GM12878 (cell line): ENCODE measurements at regions not wholly inside any gene's neighbourhood (a gene's known extent, or its start where the extent isn't known, plus 50 kb on each side); places are given as distances from the start of the nearest gene placed in this dataset.

Experiments used
- ATAC-seq: fragments of 200-7000 bp; cut with Tn5 transposase; 3 replicates; pipeline ENCODE4 v1.9.1; 2020; ENCODE audit warnings: mild to moderate bottlenecking, moderate library complexity
- BruUV-seq: library from RNA; stranded (reverse); fragments of 400-500 nt; replicated peaks from 2 replicates; lab custom pipeline; 2021; lab: Mats Ljungman, UMichigan
- CTCF ChIA-PET: fragments of 300-600 bp; sonication (Branson Sonifier 250); formaldehyde crosslinking; extraction: SDS; loops from one replicate; lab custom pipeline; 2021; ENCODE audit warnings: inconsistent platforms; lab: Yijun Ruan, JAX
- POLR2A ChIA-PET: fragments of 350-600 bp; formaldehyde crosslinking; extraction: SDS; loops from one replicate; lab custom pipeline; 2021; ENCODE audit warnings: inconsistent platforms; lab: Charles Lee
- RAD21 ChIA-PET: fragments of 300-600 bp; sonication (Branson Sonifier 250); formaldehyde crosslinking; loops from one replicate; lab custom pipeline; 2023; ENCODE audit warnings: antibody characterized with exemption; ENCODE audit not compliant: unreplicated experiment; lab: Charles Lee
- SMC1A ChIA-PET: fragments of 300-600 bp; sonication (Branson Sonifier 250); formaldehyde crosslinking; loops from one replicate; lab custom pipeline; 2023; ENCODE audit not compliant: unreplicated experiment, uncharacterized antibody; lab: Charles Lee
- DNase-seq: peaks from one replicate; pipeline ENCODE4 v3.0.0-alpha.2; 2011; ENCODE audit warnings: low read depth, low spot score
- FAIRE-seq: peaks from 3 replicates; lab custom pipeline; 2011; peaks lifted over from hg19 to GRCh38; lab: Jason Lieb, UNC
- H2AFZ ChIP-seq: 2 replicates; pipeline ENCODE4 v1.6.0; 2011; ENCODE audit warnings: low read depth, low read length, control low read depth; ENCODE audit not compliant: control insufficient read depth
- H3K27ac ChIP-seq: 2 replicates; pipeline ENCODE4 v1.5.1; 2011; ENCODE audit warnings: control low read depth; ENCODE audit not compliant: control insufficient read depth, insufficient read depth
- H3K27me3 ChIP-seq, 2 experiments: replicated peaks in 1 of 2; 2 replicates each; pipeline versions ENCODE4 v1.6.0 to v1.6.1; 2011; ENCODE audit warnings: low read length in 1 of 2; ENCODE audit not compliant: control insufficient read depth in 2 of 2, insufficient read depth in 2 of 2
- H3K36me3 ChIP-seq, 2 experiments: 2 replicates each; pipeline ENCODE4 v1.5.1; 2011; ENCODE audit warnings: low read length in 1 of 2; ENCODE audit not compliant: control insufficient read depth in 2 of 2, insufficient read depth in 2 of 2
- H3K4me1 ChIP-seq: 2 replicates; pipeline ENCODE4 v1.6.1; 2011; ENCODE audit warnings: mild to moderate bottlenecking, low read length, moderate library complexity, mixed read lengths; ENCODE audit not compliant: control insufficient read depth, insufficient read depth
- H3K4me2 ChIP-seq: 2 replicates; pipeline ENCODE4 v1.6.0; 2011; ENCODE audit warnings: control low read depth; ENCODE audit not compliant: control insufficient read depth, insufficient read depth
- H3K4me3 ChIP-seq: fragments of 200-600 bp; sonication (generic); 2 replicates; pipeline ENCODE4 v1.5.1; 2016
- H3K79me2 ChIP-seq: 2 replicates; pipeline ENCODE4 v1.6.0; 2011; ENCODE audit warnings: low read length; ENCODE audit not compliant: control insufficient read depth, insufficient read depth
- H3K9ac ChIP-seq: 2 replicates; pipeline ENCODE4 v1.8.0; 2011; ENCODE audit warnings: low read length, control low read depth, mixed read lengths; ENCODE audit not compliant: control insufficient read depth, insufficient read depth
- H3K9me3 ChIP-seq: replicated peaks from 3 replicates; pipeline ENCODE4 v1.5.1; 2011; ENCODE audit warnings: mild to moderate bottlenecking, low read length; ENCODE audit not compliant: control insufficient read depth, insufficient read depth
- H4K20me1 ChIP-seq: 2 replicates; pipeline ENCODE4 v1.6.0; 2011; ENCODE audit not compliant: control insufficient read depth, insufficient read depth
- BMI1 ChIP-seq: fragments of 450-650 bp; IDR thresholded peaks from 2 replicates; pipeline ENCODE4 v1.6.1; 2016; ENCODE audit warnings: mild to moderate bottlenecking, moderate library complexity, borderline replicate concordance
- SP1 ChIP-seq: IDR thresholded peaks from one replicate; pipeline ENCODE4 v1.6.1; 2011; ENCODE audit warnings: low read depth, low read length
- in situ Hi-C: fragments of 300-500 bp; cut with MboI; formaldehyde crosslinking; loops from 9 replicates; pipeline ENCODE4 v1.14.3; 2018; ENCODE audit warnings: mixed read lengths
- intact Hi-C: fragments of 100-400 bp; cut with micrococcal nuclease; formaldehyde crosslinking; loops from one replicate; pipeline ENCODE4 v1.14.2; 2022; ENCODE audit not compliant: unreplicated experiment
- TF ChIP-seq, protein P1 (sequence below): fragments of 150-350 bp; IDR thresholded peaks from 2 replicates; pipeline ENCODE4 v1.6.1; 2014; ENCODE audit warnings: mild to moderate bottlenecking, low read depth, low read length
- TF ChIP-seq, protein P2 (sequence below): IDR thresholded peaks from 2 replicates; pipeline ENCODE4 v1.6.1; 2011; ENCODE audit warnings: low read depth, low read length, improper control_type of control experiment, borderline replicate concordance
- TF ChIP-seq, protein P3 (sequence below): IDR thresholded peaks from 2 replicates; pipeline ENCODE4 v1.6.1; 2011; ENCODE audit warnings: borderline replicate concordance, low read depth, mild to moderate bottlenecking, moderate library complexity, mixed read lengths, low read length; ENCODE audit not compliant: insufficient read depth; ENCODE audit errors: extremely low read length
- TF ChIP-seq, protein P4 (sequence below): fragments of 450-650 bp; formaldehyde crosslinking; IDR thresholded peaks from 2 replicates; pipeline ENCODE4 v1.4.0; 2022; ENCODE audit warnings: mild to moderate bottlenecking, moderate library complexity
- TF ChIP-seq, protein P5 (sequence below): fragments of 450-650 bp; IDR thresholded peaks from 2 replicates; pipeline ENCODE4 v1.6.1; 2017; ENCODE audit warnings: borderline replicate concordance

DNA sequence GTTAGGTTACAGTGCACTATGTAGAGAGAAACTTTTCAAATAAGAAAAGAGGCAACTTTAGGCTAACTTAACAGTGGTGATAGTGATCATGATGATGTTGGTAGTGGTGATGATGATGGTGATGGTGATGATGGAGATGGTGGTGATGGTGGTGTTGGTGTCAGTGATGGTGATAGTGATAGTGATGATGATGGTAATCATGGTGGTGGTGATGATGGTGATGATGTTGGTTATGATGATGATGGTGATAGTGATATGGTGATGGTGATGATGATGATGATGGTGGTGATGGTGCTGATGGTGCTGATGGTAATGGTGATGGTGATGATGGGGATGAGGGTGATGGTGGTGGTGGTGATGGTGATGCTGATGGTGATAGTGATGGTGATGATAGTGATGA, 107.4 kb downstream of the DLL1 start:
- no peaks in the 10 kb centered on the region for H3K36me3 ChIP-seq
- SMC1A ChIA-PET, result no interaction called here
- TF ChIP-seq, protein P1, sequence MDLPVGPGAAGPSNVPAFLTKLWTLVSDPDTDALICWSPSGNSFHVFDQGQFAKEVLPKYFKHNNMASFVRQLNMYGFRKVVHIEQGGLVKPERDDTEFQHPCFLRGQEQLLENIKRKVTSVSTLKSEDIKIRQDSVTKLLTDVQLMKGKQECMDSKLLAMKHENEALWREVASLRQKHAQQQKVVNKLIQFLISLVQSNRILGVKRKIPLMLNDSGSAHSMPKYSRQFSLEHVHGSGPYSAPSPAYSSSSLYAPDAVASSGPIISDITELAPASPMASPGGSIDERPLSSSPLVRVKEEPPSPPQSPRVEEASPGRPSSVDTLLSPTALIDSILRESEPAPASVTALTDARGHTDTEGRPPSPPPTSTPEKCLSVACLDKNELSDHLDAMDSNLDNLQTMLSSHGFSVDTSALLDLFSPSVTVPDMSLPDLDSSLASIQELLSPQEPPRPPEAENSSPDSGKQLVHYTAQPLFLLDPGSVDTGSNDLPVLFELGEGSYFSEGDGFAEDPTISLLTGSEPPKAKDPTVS, result no peak
- TF ChIP-seq BMI1 (no peak), SP1 (no peak)
- TF ChIP-seq, protein P2, sequence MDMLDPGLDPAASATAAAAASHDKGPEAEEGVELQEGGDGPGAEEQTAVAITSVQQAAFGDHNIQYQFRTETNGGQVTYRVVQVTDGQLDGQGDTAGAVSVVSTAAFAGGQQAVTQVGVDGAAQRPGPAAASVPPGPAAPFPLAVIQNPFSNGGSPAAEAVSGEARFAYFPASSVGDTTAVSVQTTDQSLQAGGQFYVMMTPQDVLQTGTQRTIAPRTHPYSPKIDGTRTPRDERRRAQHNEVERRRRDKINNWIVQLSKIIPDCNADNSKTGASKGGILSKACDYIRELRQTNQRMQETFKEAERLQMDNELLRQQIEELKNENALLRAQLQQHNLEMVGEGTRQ, result no peak
- TF ChIP-seq, protein P3, sequence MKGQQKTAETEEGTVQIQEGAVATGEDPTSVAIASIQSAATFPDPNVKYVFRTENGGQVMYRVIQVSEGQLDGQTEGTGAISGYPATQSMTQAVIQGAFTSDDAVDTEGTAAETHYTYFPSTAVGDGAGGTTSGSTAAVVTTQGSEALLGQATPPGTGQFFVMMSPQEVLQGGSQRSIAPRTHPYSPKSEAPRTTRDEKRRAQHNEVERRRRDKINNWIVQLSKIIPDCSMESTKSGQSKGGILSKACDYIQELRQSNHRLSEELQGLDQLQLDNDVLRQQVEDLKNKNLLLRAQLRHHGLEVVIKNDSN, result no peak
- TF ChIP-seq, protein P4, sequence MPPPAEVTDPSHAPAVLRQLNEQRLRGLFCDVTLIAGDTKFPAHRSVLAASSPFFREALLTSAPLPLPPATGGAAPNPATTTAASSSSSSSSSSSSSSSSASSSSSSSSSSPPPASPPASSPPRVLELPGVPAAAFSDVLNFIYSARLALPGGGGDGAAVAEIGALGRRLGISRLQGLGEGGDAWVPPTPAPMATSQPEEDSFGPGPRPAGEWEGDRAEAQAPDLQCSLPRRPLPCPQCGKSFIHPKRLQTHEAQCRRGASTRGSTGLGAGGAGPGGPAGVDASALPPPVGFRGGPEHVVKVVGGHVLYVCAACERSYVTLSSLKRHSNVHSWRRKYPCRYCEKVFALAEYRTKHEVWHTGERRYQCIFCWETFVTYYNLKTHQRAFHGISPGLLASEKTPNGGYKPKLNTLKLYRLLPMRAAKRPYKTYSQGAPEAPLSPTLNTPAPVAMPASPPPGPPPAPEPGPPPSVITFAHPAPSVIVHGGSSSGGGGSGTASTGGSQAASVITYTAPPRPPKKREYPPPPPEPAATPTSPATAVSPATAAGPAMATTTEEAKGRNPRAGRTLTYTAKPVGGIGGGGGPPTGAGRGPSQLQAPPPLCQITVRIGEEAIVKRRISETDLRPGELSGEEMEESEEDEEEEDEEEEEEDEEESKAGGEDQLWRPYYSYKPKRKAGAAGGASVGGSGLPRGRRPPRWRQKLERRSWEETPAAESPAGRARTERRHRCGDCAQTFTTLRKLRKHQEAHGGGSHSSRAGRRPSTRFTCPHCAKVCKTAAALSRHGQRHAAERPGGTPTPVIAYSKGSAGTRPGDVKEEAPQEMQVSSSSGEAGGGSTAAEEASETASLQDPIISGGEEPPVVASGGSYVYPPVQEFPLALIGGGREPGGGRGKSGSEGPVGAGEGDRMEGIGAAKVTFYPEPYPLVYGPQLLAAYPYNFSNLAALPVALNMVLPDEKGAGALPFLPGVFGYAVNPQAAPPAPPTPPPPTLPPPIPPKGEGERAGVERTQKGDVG (CRISPR knock-in tag), result no peak
- TF ChIP-seq, protein P5, sequence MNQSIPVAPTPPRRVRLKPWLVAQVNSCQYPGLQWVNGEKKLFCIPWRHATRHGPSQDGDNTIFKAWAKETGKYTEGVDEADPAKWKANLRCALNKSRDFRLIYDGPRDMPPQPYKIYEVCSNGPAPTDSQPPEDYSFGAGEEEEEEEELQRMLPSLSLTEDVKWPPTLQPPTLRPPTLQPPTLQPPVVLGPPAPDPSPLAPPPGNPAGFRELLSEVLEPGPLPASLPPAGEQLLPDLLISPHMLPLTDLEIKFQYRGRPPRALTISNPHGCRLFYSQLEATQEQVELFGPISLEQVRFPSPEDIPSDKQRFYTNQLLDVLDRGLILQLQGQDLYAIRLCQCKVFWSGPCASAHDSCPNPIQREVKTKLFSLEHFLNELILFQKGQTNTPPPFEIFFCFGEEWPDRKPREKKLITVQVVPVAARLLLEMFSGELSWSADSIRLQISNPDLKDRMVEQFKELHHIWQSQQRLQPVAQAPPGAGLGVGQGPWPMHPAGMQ, result no peak
- TF ChIP-seq, all 136 proteins: peak for 0
- Histone ChIP-seq H3K27ac (no peak overlapping the region), H3K27me3 (no peaks in the 10 kb centered on the region), H3K4me1 (no peaks in the 10 kb centered on the region), H3K9ac (no peak overlapping the region), H2AFZ (no peak overlapping the region), H3K79me2 (no peaks in the 10 kb centered on the region), H4K20me1 (no peaks in the 10 kb centered on the region), H3K4me3 (no peak overlapping the region), H3K4me2 (no peak overlapping the region), H3K9me3 (no peaks in the 10 kb centered on the region; the same call in 2 of the 3 replicates)
- ATAC-seq (no peak), DNase-seq (no peak), FAIRE-seq (no peak)
- intact Hi-C loops, result no loop called here
- CTCF ChIA-PET, result no interaction called here
- in situ Hi-C loops, result no loop called here
- no TSS peak for BruUV-seq
- POLR2A ChIA-PET, result no interaction called here
- RAD21 ChIA-PET, result no interaction called here
